Peyer's patch (tissue), 4 donors: ENCODE measurements at regions not wholly inside any gene's neighbourhood (a gene's known extent, or its start where the extent isn't known, plus 50 kb on each side); places are given as distances from the start of the nearest gene placed in this dataset.
"Not testable (repeated sequence)": the region's sequence is repeated elsewhere in the genome, so short reads cannot be mapped to it uniquely, and the experiment has no call there.

Source experiments
- DNase-seq, 3 donors: peaks; one replicate each; pipeline ENCODE4 v3.0.0-alpha.2; 2017 to 2019
- H3K27ac ChIP-seq, 4 donors: fragments of 200-600 bp; sonication (generic); one replicate each; pipeline ENCODE4 v1.5.1; 2016 to 2019
- H3K27me3 ChIP-seq, 2 donors: fragments of 200-600 bp; sonication (generic); one replicate each; pipeline ENCODE4 v1.5.1; 2019
- H3K36me3 ChIP-seq, 3 donors: fragments of 200-600 bp; sonication (generic); one replicate each; pipeline ENCODE4 v1.5.1; 2016 to 2019
- H3K4me1 ChIP-seq, 4 donors: fragments of 200-600 bp; sonication (generic); one replicate each; pipeline ENCODE4 v1.5.1; 2016 to 2019
- H3K4me3 ChIP-seq, 4 donors: fragments of 200-600 bp; sonication (generic); 1 replicate in 3 of 4; 2 replicates in 1 of 4; pipeline ENCODE4 v1.5.1; 2016 to 2019; ENCODE audit warnings: mild to moderate bottlenecking in 1 of 4
- H3K9me3 ChIP-seq, 4 donors: fragments of 200-600 bp; sonication (generic); one replicate each; pipeline ENCODE4 v1.5.1; 2016 to 2019; ENCODE audit warnings: mild to moderate bottlenecking in 1 of 4
- CTCF ChIP-seq, 6 experiments: fragments of 450-650 bp in 4 of 6; fragments of 200-600 bp in 2 of 6; sonication (generic) in 1 of 6; IDR thresholded peaks; one replicate each; pipeline ENCODE4 v1.5.1; 2017 to 2019; ENCODE audit warnings: antibody characterized with exemption in 6 of 6, mild to moderate bottlenecking in 3 of 6, moderate library complexity in 1 of 6
- POLR2A ChIP-seq, 2 donors: fragments of 450-650 bp; IDR thresholded peaks; one replicate each; pipeline ENCODE4 v1.5.1; 2017; ENCODE audit warnings: antibody characterized with exemption in 2 of 2, mild to moderate bottlenecking in 2 of 2, moderate library complexity in 2 of 2

GRCh38 chr15:96199111-96199510 lies 131.4 kb upstream of the NR2F2 start:
- H3K27me3 ChIP-seq = no peaks in the 10 kb centered on the region
- TF ChIP-seq CTCF (IDR thresholded peaks at IDR 0.05) = no peak
- TF ChIP-seq POLR2A (IDR thresholded peaks at IDR 0.05) = no peak

GRCh38 chr15:96200357-96200967 lies 130.0 kb upstream of the NR2F2 start:
- Histone ChIP-seq H3K4me1 (no peaks in the 10 kb centered on the region), H3K4me3 (no peak overlapping the region), H3K9me3 (no peaks in the 10 kb centered on the region), H3K27ac (no peak overlapping the region), H3K36me3 (no peaks in the 10 kb centered on the region), H3K27me3 (no peaks in the 10 kb centered on the region)
- TF ChIP-seq POLR2A (IDR thresholded peaks at IDR 0.05) (no peak), CTCF (IDR thresholded peaks at IDR 0.05) (no peak)
- DNase-seq = no peak

More at GRCh38 chr15:96199111-96199510, 131.4 kb upstream of the NR2F2 start:
- no peaks in the 10 kb centered on the region for H3K36me3 ChIP-seq
- no peaks in the 10 kb centered on the region for H3K9me3 ChIP-seq
- no peak overlapping the region for H3K27ac ChIP-seq
- H3K4me3 ChIP-seq = no peak overlapping the region
- no peaks in the 10 kb centered on the region for H3K4me1 ChIP-seq
- no peak for DNase-seq

- Histone ChIP-seq H3K27ac (no peak overlapping the region), H3K36me3 (no peaks in the 10 kb centered on the region), H3K27me3 (no peaks in the 10 kb centered on the region), H3K9me3 (no peaks in the 10 kb centered on the region), H3K4me3 (no peak overlapping the region), H3K4me1 (no peaks in the 10 kb centered on the region)
- DNase-seq = no peak
- no peak for TF ChIP-seq CTCF (IDR thresholded peaks at IDR 0.05)
- TF ChIP-seq POLR2A (IDR thresholded peaks at IDR 0.05) = no peak
Measured at GRCh38 chr15:96201696-96202095, 128.8 kb upstream of the NR2F2 start.

- H3K36me3 ChIP-seq, H3K4me1 ChIP-seq, H3K27me3 ChIP-seq: not testable (repeated sequence)
Measured at GRCh38 chr15:96205588-96205987, 124.9 kb upstream of the NR2F2 start.

GRCh38 chr15:96207377-96208006 lies 123.0 kb upstream of the NR2F2 start:
- no peak for TF ChIP-seq POLR2A (IDR thresholded peaks at IDR 0.05)
- no peak for TF ChIP-seq CTCF (IDR thresholded peaks at IDR 0.05)
- DNase-seq = no peak
- no peak overlapping the region for H3K27ac ChIP-seq

More at GRCh38 chr15:96205588-96205987, 124.9 kb upstream of the NR2F2 start:
- not testable (repeated sequence) for H3K27ac ChIP-seq, H3K9me3 ChIP-seq, H3K4me3 ChIP-seq, DNase-seq

DNA sequence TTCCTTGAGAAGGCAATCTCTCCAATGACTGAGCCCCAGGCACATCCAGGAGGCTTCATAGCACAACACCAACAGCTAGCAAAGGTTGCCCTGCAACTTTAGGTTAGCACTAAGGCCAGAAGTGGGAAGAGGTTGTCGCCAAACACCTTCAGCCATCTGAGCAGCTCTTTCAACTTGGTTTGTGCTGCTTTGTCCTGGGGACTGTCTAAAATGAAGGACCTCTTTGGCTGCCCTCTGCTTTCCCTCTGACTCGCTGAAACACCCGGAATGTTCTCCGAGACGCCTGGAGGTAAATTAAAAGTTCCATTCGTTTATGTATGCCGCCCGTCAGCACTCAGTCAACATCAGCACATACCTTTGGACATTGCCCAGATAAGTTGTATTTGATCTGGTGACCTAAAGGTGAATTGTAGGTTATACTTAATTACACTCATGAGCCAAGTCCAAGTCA lies 121.2 kb upstream of the NR2F2 start:
- Histone ChIP-seq H3K9me3 (no peaks in the 10 kb centered on the region), H3K4me1 (no peaks in the 10 kb centered on the region), H3K36me3 (no peaks in the 10 kb centered on the region), H3K27me3 (no peaks in the 10 kb centered on the region), H3K27ac (no peak overlapping the region), H3K4me3 (no peak overlapping the region)
- DNase-seq = peak in 1 of 3 donors; percentile 47
- TF ChIP-seq CTCF (IDR thresholded peaks at IDR 0.05) (no peak), POLR2A (IDR thresholded peaks at IDR 0.05) (no peak)

More at GRCh38 chr15:96207377-96208006, 123.0 kb upstream of the NR2F2 start:
- Histone ChIP-seq H3K27me3 (no peaks in the 10 kb centered on the region), H3K9me3 (no peaks in the 10 kb centered on the region), H3K36me3 (no peaks in the 10 kb centered on the region), H3K4me3 (no peak overlapping the region), H3K4me1 (no peaks in the 10 kb centered on the region)
